ENCODE measurements at regions not wholly inside any gene's neighbourhood (a gene's known extent, or its start where the extent isn't known, plus 50 kb on each side); places are given as distances from the start of the nearest gene placed in this dataset.

GRCh38 chr12:71243370-71243769 lies 85.6 kb upstream of the TSPAN8 start:
- Histone ChIP-seq H3K4me3 (no peak overlapping the region), H3K36me3 (no peaks in the 10 kb centered on the region), H3K9me3 (no peaks in the 10 kb centered on the region), H3K27me3 (no peaks in the 10 kb centered on the region), H3K27ac (no peak overlapping the region), H3K4me1 (no peaks in the 10 kb centered on the region)
- TF ChIP-seq POLR2A (IDR thresholded peaks at IDR 0.05) (no peak), CTCF (IDR thresholded peaks at IDR 0.05) (no peak)
- DNase-seq = no peak

- TF ChIP-seq POLR2A (IDR thresholded peaks at IDR 0.05) (no peak), CTCF (IDR thresholded peaks at IDR 0.05) (no peak)
- no peaks in the 10 kb centered on the region for H3K27me3 ChIP-seq
- no peak for DNase-seq
- no peaks in the 10 kb centered on the region for H3K9me3 ChIP-seq
- no peaks in the 10 kb centered on the region for H3K4me1 ChIP-seq
- H3K36me3 ChIP-seq = no peaks in the 10 kb centered on the region
- no peak overlapping the region for H3K27ac ChIP-seq
- no peak overlapping the region for H3K4me3 ChIP-seq
Measured at GRCh38 chr12:71242511-71242910, 84.7 kb upstream of the TSPAN8 start.

- no peak for DNase-seq
- Histone ChIP-seq H3K27ac (no peak overlapping the region), H3K9me3 (no peaks in the 10 kb centered on the region), H3K4me3 (no peak overlapping the region), H3K4me1 (no peaks in the 10 kb centered on the region), H3K36me3 (no peaks in the 10 kb centered on the region), H3K27me3 (no peaks in the 10 kb centered on the region)
- TF ChIP-seq POLR2A (IDR thresholded peaks at IDR 0.05) (no peak), CTCF (IDR thresholded peaks at IDR 0.05) (no peak)
Measured at GRCh38 chr12:71240946-71241345, 83.1 kb upstream of the TSPAN8 start.

DNA sequence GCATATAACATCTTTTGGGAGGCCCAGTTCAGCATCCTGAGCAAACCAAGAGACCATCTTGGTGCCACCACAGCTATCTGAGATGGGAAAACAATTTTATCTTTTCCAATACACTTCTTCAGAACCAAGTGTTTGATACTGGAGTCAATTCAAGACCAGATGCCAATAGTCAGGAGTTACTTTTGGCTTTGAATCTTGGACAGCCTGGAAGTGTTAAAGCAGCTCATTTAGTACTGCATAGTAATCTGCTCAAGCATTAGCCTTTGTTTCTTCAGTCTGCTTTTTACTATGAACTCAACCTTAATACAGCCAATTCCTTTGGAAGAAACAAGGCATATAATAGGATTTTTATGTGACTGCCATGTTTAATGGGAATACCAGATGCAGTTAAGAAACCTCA lies 81.9 kb upstream of the TSPAN8 start:
- Histone ChIP-seq H3K9me3 (no peaks in the 10 kb centered on the region), H3K27ac (no peak overlapping the region), H3K4me1 (no peaks in the 10 kb centered on the region), H3K36me3 (no peaks in the 10 kb centered on the region), H3K27me3 (no peaks in the 10 kb centered on the region), H3K4me3 (no peak overlapping the region)
- DNase-seq = no peak
- TF ChIP-seq CTCF (IDR thresholded peaks at IDR 0.05) (no peak), POLR2A (IDR thresholded peaks at IDR 0.05) (no peak)

DNA sequence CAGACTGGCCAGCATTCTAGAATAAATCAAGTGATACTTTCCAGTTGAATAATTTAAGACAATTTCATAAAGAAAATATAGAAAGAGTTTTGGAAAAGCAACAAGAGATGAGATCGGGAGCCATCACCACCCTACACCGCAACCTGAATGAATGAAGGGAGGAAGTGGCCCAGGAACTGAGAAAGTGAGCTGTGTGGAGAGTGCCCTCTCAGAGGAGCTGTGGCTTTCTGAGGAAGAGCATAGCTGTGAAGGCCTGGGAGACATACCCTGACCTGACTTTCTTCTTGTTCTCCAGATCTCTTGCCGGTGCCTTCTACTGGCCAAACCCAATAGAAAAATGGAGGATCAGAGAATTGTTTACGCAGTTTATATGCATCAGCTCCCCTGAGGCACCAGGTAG lies 79.3 kb upstream of the TSPAN8 start:
- Histone ChIP-seq H3K27me3 (no peaks in the 10 kb centered on the region), H3K4me3 (no peak overlapping the region), H3K27ac (no peak overlapping the region), H3K36me3 (no peaks in the 10 kb centered on the region), H3K4me1 (no peaks in the 10 kb centered on the region), H3K9me3 (no peaks in the 10 kb centered on the region)
- no peak for TF ChIP-seq POLR2A (IDR thresholded peaks at IDR 0.05)
- TF ChIP-seq CTCF (IDR thresholded peaks at IDR 0.05) = no peak
- no peak for DNase-seq

- Histone ChIP-seq H3K9me3 (no peaks in the 10 kb centered on the region), H3K4me3 (no peak overlapping the region), H3K27ac (no peak overlapping the region), H3K36me3 (no peaks in the 10 kb centered on the region), H3K27me3 (no peaks in the 10 kb centered on the region), H3K4me1 (no peaks in the 10 kb centered on the region)
- DNase-seq = no peak
- TF ChIP-seq POLR2A (IDR thresholded peaks at IDR 0.05) (no peak), CTCF (IDR thresholded peaks at IDR 0.05) (no peak)
Measured at GRCh38 chr12:71236133-71236660, 78.4 kb upstream of the TSPAN8 start.

Data from Peyer's patch (tissue), 4 donors.